ENCODE measurements at regions not wholly inside any gene's neighbourhood (a gene's known extent, or its start where the extent isn't known, plus 50 kb on each side); places are given as distances from the start of the nearest gene placed in this dataset.

GRCh38 chr1:199954699-199955098 lies 72.8 kb upstream of the NR5A2 start:
- DNase-seq: no peak

- no peak for DNase-seq
Observed at GRCh38 chr1:199955235-199955634, 72.3 kb upstream of the NR5A2 start.

GRCh38 chr1:199956005-199956404 lies 71.5 kb upstream of the NR5A2 start:
- no peak for DNase-seq

GRCh38 chr1:199959033-199959774 lies 68.3 kb upstream of the NR5A2 start:
- DNase-seq: no peak

- no peak for DNase-seq
Observed at GRCh38 chr1:199959775-199960110, 67.8 kb upstream of the NR5A2 start.

- DNase-seq: no peak
Observed at GRCh38 chr1:199970125-199970524, 57.4 kb upstream of the NR5A2 start.

GRCh38 chr1:199976496-199977144 lies 50.9 kb upstream of the NR5A2 start:
- no peak for DNase-seq
